Ovary (tissue), 3 donors: ENCODE measurements at regions not wholly inside any gene's neighbourhood (a gene's known extent, or its start where the extent isn't known, plus 50 kb on each side); places are given as distances from the start of the nearest gene placed in this dataset.

Experiments used
- CTCF ChIP-seq, 3 donors: fragments of 450-650 bp in 2 of 3; fragments of 200-600 bp in 1 of 3; IDR thresholded peaks; one replicate each; pipeline versions ENCODE4 v1.5.1 to v1.8.0; 2016 to 2022; ENCODE audit warnings: antibody characterized with exemption in 3 of 3, mild to moderate bottlenecking in 1 of 3
- POLR2A ChIP-seq: fragments of 450-650 bp; IDR thresholded peaks from one replicate; pipeline ENCODE4 v1.6.1; 2017; ENCODE audit warnings: antibody characterized with exemption, mild to moderate bottlenecking, moderate library complexity
- donor health status: DM: no; HTN: no; CAD: no.

DNA sequence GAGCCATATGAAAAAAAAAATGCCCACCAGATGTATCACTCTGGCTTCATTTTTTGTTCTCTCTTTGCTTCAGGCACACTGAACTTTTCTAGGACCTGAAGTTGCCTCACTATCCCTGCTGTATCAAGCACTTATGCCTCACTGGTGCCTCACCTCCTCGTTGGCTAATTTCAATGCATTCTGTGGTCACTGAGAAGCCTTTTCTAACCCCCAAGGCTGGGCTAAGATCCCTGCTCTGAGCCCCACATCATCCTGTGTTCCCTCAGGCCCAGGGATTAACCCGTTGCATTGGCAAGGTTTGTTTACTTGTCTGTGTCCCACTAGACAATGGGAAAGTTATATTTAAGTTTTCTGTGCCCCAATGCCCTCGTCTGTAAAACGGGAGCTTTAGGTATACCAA, 362.7 kb downstream of the OSTF1 start:
- no peak for TF ChIP-seq CTCF (IDR thresholded peaks at IDR 0.05)
- TF ChIP-seq POLR2A: no peak
